IMR-90 (cell line): ENCODE measurements at regions not wholly inside any gene's neighbourhood (a gene's known extent, or its start where the extent isn't known, plus 50 kb on each side); places are given as distances from the start of the nearest gene placed in this dataset.

Source experiments
- BHLHE40 ChIP-seq: fragments of 150-350 bp; IDR thresholded peaks from 2 replicates; pipeline ENCODE4 v1.6.1; 2016; ENCODE audit warnings: mild to moderate bottlenecking, low read depth, low read length
- CEBPB ChIP-seq: IDR thresholded peaks from 2 replicates; pipeline ENCODE4 v1.6.1; 2012; ENCODE audit warnings: low read depth, low read length, improper control_type of control experiment
- NFE2L2 ChIP-seq: fragments of 150-350 bp; IDR thresholded peaks from 2 replicates; pipeline ENCODE4 v1.6.1; 2016; ENCODE audit warnings: low read depth, mild to moderate bottlenecking, low read length
- POLR2A ChIP-seq: IDR thresholded peaks from 2 replicates; pipeline ENCODE4 v1.6.1; 2012; ENCODE audit warnings: mild to moderate bottlenecking, low read depth, low read length
- RAD21 ChIP-seq: IDR thresholded peaks from 2 replicates; pipeline ENCODE4 v1.6.1; 2012; ENCODE audit warnings: low read length, improper control_type of control experiment
- RCOR1 ChIP-seq: IDR thresholded peaks from 2 replicates; pipeline ENCODE4 v1.6.1; 2012; ENCODE audit warnings: mild to moderate bottlenecking, low read length, improper control_type of control experiment; ENCODE audit not compliant: insufficient replicate concordance
- RFX5 ChIP-seq: IDR thresholded peaks from 2 replicates; pipeline ENCODE4 v1.8.0; 2012; ENCODE audit warnings: low read depth, mild to moderate bottlenecking, low read length, moderate library complexity
- SMC3 ChIP-seq: fragments of 150-350 bp; IDR thresholded peaks from 2 replicates; pipeline ENCODE4 v1.6.1; 2016; ENCODE audit warnings: low read depth, mild to moderate bottlenecking, antibody characterized with exemption, low read length, moderate library complexity
- TF ChIP-seq, protein P1 (sequence below): conservative IDR thresholded peaks from 2 replicates; pipeline ENCODE4 v1.5.1; 2012; ENCODE audit warnings: mild to moderate bottlenecking, low read depth, low read length, improper control_type of control experiment
- TF ChIP-seq, protein P2 (sequence below): fragments of 150-350 bp; IDR thresholded peaks from 2 replicates; pipeline ENCODE4 v1.6.1; 2016; ENCODE audit warnings: low read depth, mild to moderate bottlenecking, low read length, moderate library complexity, borderline replicate concordance

DNA sequence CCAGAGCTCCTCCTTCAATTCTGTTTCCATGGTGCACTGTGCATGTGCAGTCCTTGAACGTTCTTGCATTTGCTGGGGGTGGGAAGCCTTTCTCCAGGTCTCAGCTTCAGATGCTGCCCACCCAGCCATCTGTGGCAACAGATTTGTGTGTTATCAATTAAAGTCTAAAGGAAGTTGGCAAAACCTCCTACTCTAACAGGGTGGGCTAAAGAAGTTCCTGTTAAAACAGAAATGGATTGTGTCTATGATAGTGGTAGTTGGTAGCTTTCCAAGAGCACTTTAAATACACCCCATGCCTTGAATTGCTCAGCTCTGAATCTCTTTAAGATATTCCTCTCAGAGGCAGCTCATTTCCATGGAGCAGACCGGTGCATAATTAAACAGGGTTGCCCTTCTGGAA is 488.0 kb upstream of the SUCLG2 start:
- TF ChIP-seq, protein P1, sequence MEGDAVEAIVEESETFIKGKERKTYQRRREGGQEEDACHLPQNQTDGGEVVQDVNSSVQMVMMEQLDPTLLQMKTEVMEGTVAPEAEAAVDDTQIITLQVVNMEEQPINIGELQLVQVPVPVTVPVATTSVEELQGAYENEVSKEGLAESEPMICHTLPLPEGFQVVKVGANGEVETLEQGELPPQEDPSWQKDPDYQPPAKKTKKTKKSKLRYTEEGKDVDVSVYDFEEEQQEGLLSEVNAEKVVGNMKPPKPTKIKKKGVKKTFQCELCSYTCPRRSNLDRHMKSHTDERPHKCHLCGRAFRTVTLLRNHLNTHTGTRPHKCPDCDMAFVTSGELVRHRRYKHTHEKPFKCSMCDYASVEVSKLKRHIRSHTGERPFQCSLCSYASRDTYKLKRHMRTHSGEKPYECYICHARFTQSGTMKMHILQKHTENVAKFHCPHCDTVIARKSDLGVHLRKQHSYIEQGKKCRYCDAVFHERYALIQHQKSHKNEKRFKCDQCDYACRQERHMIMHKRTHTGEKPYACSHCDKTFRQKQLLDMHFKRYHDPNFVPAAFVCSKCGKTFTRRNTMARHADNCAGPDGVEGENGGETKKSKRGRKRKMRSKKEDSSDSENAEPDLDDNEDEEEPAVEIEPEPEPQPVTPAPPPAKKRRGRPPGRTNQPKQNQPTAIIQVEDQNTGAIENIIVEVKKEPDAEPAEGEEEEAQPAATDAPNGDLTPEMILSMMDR = no peak
- TF ChIP-seq RAD21 = no peak
- TF ChIP-seq POLR2A = no peak
- no peak for TF ChIP-seq NFE2L2
- no peak for TF ChIP-seq SMC3
- no peak for TF ChIP-seq RCOR1
- no peak for TF ChIP-seq BHLHE40
- TF ChIP-seq RFX5 = no peak
- TF ChIP-seq CEBPB = no peak
- TF ChIP-seq, protein P2, sequence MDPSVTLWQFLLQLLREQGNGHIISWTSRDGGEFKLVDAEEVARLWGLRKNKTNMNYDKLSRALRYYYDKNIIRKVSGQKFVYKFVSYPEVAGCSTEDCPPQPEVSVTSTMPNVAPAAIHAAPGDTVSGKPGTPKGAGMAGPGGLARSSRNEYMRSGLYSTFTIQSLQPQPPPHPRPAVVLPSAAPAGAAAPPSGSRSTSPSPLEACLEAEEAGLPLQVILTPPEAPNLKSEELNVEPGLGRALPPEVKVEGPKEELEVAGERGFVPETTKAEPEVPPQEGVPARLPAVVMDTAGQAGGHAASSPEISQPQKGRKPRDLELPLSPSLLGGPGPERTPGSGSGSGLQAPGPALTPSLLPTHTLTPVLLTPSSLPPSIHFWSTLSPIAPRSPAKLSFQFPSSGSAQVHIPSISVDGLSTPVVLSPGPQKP = no peak
